Left lobe of liver (tissue), 2 donors: ENCODE measurements at regions not wholly inside any gene's neighbourhood (a gene's known extent, or its start where the extent isn't known, plus 50 kb on each side); places are given as distances from the start of the nearest gene placed in this dataset.

Experiments used
- ATAC-seq: fragments of 200-7000 bp; cut with Tn5 transposase; one replicate; pipeline ENCODE4 v1.9.1; 2020; ENCODE audit warnings: mild to moderate bottlenecking, moderate library complexity
- DNase-seq: peaks from one replicate; pipeline ENCODE4 v3.0.0-alpha.2; 2020; ENCODE audit warnings: low spot score
- donor health status: DM: no; HTN: no; CAD: no; lungs with moderate emphysema.
- donor health status: DM: no; HTN: yes; CAD: no.

DNA sequence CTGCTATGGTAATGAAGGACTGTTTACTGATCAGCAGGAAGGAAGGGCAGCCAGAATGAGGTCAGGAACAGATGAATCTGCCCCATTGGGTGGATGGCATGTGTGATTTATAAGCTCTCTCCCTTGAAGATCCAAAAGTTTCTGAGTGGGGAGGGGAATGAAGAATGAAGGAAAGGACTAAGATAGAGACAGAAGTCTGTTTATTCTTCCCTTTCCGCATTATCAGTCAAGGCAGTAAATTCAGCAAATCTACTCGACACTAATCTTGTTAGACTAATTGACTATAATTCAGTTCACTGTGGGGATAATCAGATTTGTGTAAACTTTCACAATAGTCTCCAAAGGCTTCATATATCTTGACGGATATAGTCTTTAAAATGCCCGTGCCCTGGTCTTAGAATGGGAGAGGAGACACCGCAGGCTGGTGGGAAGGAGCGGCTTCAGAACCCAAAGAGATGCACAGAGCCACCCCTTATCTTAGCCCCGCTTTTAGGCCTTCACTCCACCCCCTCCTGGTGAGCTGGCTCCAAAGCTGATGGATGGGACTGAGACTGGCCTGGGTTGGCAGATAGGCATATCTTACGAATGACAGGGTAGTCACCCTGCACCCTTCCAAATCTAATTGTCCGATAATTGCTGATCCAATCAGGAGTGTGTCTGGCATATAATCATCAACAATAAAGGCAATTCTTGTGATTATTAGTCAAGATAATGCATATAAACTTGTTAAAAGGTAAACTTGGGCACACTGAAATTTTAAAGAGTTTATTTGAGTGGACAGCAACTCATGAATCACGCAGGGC, 76.0 kb upstream of the PPM1J start:
- ATAC-seq (no peak), DNase-seq (no peak)

GRCh38 chr1:112788561-112788960, 73.4 kb upstream of the PPM1J start:
- DNase-seq (no peak), ATAC-seq (no peak)

DNA sequence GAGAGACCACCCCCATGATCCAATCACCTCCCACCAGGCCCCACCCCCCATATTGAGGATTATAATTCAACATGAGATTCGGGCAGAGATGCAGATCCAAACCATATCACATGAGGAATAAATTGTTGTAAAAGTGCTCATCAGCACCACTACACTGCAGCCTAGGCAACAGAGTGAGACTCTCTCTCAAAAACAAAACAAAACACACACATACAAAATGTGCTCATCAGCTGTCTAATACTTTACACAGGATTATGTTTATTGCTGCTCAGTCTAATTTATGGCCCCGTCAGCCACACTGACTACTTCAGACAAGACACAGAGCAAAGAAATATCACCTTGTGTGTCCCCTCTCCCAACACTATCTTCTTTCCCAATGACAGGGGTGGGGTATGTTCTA, 72.9 kb upstream of the PPM1J start:
- ATAC-seq (no peak), DNase-seq (no peak)

DNA sequence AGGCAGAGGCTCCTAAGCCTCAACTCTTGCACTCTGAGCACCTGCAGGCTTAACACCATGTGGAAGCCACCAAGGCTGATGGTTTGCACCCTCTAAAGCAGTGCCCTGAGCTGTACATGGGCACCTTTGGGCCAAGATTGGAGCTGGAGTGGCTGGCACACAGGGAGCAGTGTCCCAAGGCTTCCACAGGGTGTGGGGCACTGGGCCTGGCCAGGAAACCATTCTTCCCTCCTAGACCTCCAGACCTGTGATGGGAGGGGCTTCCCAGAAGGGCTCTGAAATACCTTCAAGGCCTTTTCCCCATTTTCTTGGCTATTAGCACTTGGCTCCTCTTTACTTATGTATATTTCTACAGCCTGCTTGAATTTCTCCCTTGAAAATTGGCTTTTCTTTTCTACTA, 67.9 kb upstream of the PPM1J start:
- DNase-seq (no peak), ATAC-seq (no peak)

DNA sequence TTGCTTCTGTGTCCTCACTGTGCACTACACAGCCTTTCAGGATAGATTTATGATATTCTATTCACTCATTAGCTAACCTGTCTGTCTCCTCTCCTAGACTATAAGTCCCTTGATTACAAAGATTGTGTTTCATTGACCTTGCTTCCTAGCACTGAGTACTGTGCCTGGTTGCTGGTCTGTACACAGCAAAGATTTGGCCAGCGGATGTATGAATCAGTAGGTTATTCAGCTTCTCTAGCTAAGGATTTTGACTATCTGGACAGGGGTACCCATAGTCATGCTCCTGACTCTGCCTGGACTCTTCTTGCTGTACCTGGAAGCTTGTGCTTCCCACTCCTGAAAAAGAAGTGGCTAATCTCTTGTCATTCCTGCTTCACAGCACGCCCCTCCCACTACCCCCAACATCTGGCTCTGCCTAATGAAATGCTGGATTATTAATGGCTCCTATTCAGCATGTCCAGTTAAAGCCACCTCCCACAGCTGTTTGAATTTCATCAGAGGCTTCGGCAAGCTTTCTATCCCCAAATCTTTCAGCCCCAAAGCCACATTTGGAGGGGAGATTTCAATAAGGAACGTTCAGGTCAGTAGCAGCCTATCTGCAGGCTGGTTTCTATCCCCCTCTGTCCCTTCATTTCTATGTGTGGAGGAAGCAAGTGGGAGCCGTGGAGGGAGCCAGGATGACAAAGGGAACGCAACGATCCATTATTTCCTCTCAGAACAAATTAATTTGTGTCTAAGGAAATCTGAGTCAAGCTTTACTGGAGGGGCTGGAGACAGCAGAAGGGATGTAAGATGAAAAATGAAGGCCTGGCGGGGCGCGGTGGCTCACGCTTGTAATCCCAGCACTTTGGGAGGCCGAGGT, 64.8 kb upstream of the PPM1J start:
- no peak for DNase-seq

GRCh38 chr1:112778137-112778536, 63.0 kb upstream of the PPM1J start:
- no peak for DNase-seq
- no peak for ATAC-seq

More for the DNA sequence above, 64.8 kb upstream of the PPM1J start:
- no peak for ATAC-seq

- no peak for DNase-seq
- ATAC-seq = no peak
Observed at GRCh38 chr1:112776688-112777087, 61.6 kb upstream of the PPM1J start.

DNA sequence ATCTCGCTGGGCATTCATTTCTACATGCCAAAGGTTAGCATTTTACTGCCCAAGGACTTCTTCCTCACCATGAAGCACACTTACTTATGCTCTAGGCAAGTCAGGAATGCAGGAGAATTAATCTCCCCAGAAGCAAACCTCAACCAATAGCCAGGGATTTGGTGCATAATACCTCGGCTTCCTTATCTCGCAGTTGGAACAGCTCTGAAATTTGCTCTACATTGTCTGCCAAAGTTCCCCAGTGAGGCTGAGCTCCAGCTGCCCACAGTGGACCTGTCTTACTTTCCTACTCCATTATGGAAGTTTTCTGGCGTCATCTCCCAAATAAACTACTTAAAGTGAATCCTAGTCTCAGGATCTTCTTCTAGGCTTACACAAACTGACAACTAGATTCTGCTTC, 57.6 kb upstream of the PPM1J start:
- DNase-seq (no peak), ATAC-seq (no peak)

- DNase-seq = no peak
- ATAC-seq = no peak
Observed at GRCh38 chr1:112770724-112771123, 55.6 kb upstream of the PPM1J start.

DNA sequence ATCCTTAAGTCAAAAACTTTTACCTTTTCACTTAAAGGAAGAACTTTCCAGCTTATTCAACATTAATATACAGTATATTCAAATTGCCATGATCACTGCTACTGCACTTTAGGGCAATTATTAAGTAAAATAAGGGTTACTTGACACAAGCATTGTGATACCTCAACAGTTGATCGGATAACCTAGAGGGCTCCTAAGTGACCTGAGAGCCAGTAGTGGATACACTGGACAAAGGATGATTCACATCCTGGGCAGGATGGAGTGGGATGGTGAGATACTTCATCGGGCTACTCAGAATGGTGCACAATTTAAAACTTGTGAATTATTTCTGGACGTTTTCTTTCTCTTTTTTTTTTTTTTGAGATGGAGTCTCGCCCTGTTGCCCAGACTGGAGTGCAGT, 54.5 kb upstream of the PPM1J start:
- DNase-seq (no peak), ATAC-seq (no peak)

- ATAC-seq (no peak), DNase-seq (no peak)
Observed at GRCh38 chr1:112767646-112768045, 52.5 kb upstream of the PPM1J start.
